Non-pigmented ciliary epithelial cell (primary cell): ENCODE measurements at regions not wholly inside any gene's neighbourhood (a gene's known extent, or its start where the extent isn't known, plus 50 kb on each side); places are given as distances from the start of the nearest gene placed in this dataset.

Experiments used
- DNase-seq: peaks from one replicate; pipeline ENCODE4 v3.0.0-alpha.2; 2010; ENCODE audit warnings: low read depth

DNA sequence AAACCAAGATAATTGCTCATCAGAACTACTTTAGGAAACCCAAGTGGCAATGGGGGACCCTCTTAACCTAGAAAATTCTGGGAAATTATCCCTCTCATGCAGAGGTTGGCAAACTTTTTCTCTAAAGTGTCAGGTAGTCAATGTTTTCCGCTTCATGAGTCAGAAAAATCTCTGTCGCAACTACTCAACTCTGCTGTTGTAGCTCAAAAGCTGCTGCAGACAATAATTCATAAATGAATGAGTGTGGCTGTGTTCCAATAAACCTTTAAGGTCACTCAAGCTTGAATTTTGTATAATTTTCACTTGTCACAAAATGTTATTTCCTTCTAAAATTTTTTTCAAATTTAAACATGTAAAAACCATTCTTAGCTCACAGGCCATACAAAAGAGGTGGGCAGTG is 193.4 kb upstream of the MID1 start:
- DNase-seq: no peak

DNA sequence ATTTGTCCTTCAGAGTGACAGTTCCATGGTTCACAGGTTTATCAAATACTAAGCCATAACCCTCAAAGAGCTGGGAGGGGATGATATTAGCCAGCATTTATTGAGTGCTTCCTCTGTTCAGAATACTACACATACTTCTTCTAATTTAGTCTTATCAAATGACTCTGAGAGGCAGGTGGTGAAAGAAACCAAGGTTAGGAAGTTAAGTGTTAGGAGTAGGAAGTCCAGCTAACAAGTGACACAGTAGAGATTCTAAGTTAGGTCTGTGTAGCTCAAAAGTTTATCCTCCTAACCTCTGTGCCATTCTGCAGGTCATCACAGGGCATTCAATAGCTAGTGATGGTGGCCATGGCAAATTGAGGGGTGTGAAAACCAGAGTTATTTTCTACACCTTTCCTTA is 198.3 kb upstream of the MID1 start:
- no peak for DNase-seq

DNA sequence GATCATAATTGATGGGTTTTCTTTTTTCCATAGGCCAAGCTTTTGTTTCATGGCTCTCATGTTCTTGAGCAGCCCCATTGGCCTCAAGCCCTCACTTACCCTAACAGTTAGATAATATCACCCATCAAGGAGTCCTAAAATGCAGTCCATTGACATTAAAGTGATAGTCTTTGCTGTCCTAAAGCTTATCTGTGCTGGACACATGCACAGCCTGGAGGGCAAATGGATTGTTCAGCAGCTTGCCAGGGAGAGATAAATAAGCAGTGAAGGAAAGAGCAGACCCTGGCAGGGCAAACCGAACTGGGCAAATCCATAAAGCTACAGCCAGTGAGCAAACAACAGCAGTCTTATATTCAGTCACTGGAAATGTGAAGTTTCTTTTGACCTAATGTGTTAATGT is 199.6 kb upstream of the MID1 start:
- no peak for DNase-seq

DNA sequence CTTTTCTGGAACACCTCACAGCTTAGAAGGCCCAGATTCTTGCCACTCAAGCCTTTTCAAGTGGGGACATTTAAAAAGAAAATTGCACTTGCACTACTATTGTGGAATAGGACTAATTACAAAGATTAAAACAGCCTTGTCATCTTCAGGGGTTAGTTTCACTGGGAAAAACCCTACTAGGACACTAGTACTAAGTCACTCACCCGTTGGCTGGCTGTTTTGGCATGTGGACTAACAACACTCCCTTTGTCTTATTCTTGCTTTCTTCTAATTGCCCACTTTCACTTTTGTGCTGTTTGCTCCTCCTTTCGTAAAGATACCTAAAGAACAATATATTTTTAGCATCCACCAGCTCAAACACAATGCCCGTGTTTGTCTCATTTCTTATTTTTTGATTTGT is 200.9 kb upstream of the MID1 start:
- no peak for DNase-seq

DNA sequence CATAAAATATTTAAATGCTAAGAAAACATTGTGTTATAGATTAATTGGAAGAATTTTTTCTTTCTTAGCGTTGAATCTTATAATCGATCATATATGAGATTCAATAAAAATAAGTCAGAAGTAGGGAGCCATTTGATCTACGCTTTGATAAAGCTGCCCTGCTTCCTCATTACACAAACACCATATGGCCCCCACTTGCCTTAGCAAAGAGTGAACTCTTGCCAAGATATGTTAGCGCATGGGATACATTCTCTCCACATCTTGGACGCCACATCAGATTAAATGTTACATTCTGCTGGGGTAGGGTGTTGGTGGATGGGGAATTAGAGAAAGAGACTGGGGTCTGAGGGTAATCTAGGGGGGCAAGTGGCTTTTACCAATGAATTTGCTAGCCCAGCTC is 207.7 kb upstream of the MID1 start:
- DNase-seq: no peak

DNA sequence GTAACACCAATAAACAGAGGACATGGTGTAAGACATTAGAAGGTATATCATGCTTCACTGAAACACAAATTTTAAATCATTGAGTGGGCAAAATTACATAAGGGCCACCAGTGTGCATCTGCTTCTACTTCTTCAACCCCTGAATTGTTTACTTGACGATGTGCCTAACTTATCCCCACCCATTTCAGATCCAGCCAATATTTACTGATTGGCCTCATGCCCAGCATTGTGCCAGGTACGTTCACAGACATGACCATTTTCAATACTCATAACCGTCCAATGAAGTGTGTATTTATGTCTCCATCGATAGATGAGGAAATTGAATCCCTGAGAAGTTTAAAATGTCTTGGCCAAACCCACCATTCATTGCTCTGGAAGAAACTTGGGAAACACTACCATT is 208.3 kb upstream of the MID1 start:
- no peak for DNase-seq

DNA sequence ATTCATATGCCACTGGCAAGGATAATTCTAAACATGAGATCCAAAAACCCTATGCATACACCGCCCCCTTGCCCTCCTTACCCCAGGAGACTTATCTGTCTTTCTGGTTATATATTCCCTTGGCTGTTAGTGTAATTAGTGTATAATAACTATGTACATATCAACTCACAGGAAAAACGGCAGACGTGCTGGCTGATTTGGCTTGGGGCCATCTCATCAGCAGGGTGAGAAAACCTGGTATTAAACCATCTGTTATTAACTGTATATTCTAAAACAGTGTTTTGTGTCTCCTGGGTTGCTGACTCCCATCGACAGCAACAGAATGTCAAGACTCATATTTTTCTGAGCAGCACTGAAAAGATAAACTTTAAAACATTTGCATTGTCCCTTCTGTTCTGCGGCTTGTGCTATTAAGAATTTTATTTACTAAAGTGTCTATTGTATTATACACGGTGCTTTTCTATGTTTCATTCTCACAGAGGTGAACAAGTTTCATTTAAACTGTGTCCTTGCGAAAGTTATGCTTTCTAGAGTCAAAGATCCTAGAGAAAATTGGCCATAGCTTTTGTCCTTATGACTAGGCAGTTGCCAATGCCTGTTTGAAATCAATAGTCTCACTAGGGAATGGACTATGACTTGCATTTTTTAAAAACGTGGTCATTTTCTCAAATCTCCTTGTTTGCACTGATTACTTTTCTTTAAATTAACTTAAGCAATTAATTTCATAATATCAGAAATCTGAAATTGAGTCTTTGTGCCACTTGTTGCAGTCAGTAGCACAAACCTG is 211.5 kb upstream of the MID1 start:
- no peak for DNase-seq

DNA sequence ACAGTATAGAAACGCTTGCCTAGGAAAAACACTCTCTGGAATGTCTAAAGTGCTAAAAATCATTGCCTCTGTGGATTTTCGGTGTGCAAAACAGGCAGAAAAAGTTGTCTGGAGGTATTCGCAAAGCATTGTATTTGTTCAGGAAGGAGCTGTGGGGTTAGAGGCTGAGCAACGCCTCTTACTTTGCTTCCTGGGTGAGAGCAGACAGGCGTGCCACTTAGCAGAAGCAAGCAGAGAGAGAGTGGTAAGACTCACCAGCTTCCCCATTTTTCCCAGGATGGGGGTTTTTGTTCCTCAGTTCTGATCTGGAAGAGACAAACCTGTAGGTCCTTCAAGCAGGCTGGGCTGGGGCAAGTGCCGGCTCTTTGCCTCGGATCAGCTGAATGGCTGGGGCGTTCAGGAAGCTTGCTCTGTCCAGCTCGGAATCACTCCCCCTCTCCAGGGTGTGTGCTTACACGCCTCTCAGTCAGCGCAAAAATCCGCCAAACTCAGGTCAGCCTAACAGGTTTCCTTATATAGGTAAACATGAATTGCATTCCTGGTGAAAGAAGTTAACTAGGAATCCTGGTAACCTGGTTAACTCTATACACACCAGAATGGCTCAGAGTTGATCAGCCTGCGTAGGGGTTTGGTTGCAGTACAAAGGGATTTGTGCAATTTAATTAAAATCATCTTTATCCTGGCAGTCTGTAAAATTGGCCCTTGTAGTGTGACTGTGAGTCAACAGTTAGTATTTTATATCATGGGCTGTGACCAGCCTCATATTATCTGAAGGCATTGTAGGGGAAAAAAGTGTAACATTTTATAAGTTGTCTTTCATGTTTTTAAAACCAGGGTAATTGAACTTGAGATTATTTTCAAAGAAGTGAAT is 213.1 kb upstream of the MID1 start:
- no peak for DNase-seq

DNA sequence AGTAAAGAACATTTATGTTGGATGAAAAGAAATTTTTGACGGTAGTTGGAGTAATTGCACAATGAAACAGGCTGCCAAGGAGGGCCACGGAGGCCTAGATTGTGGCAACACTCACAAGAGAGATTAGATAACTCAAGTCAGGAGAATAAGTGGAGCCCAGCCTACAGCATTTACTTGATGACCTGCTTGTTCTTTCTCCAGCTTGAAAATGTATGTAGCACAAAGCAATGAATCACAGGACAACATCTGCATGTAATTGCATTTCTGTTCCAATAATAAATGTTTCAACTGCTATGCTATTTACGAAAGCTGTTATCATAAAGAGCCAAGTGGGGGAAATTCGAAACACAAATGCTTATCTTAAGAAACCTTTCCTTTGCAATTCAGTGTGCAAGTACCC is 221.2 kb upstream of the MID1 start:
- DNase-seq: no peak

DNA sequence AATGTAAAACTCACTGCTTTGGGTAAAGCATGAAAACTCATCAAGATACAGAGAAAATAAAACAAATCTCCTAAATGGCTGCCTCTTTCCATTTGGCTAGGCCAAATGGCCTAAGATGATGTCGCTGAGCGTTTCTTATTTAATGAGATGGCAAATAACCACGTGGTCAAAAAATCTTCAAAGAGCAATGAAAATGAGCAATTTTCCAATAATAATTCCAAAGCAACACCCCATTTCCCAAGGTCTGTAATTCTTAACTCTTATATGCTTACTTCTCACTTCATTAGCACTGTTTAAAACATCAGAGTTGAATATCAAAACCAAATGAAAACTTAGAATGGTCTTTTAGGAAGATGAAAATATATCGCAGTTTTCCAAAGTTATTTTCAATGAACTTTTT is 222.3 kb upstream of the MID1 start:
- DNase-seq: no peak

DNA sequence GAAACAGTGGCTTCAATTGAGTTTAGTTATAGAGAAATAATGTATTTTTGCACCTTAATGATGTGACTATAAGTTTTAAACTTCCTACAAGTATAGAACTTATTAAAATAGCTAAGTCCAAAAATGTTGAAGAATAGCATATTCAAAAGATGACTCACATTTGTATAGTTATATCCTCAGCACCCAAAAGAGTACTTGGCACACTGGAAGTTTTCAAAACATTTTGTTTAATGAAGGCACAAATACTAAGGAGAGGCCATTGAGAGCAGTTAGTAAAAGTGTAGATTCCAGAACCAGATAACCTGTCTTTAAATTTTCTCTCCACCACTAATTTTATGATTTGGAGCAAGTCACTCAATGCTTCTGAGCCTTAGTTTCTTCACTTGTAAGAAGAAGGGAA is 226.9 kb upstream of the MID1 start:
- DNase-seq: no peak

DNA sequence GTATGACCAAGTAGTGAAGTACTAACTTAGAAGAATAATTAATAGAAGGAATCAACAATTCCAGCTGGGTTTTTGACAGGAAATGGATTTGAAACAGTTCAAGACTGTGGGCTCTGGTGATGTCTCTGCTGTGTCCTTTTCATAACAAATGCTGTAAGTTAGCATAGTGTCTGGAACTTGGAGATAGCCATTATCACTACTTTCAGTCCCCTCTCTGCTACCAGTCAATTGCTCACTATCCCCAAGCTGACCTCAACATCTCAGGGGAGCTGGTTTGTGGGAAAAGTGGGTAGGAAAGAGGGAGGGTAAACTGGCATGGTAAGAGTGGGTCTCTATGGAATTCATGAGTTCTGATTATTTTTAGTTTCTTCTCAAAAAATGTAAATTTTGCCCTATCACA is 231.4 kb upstream of the MID1 start:
- no peak for DNase-seq

DNA sequence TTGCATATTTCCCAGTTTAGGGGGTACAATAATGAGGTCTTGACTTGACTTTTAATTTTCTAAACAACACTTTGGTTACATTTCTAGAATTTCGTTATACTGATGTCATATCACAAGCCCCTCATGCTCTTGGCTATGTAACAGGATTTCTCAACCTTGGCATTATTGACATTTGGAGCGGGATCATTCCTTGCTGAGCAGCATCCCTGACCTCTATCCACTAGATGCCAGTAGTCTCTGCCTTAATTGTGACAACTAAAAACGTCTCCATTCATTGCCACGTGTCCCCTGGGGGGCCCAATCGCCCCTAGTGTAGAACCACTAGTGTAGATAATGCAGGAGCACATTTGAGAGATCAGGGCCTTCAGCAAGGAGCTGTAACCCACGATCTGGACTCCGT is 234.2 kb upstream of the MID1 start:
- no peak for DNase-seq

DNA sequence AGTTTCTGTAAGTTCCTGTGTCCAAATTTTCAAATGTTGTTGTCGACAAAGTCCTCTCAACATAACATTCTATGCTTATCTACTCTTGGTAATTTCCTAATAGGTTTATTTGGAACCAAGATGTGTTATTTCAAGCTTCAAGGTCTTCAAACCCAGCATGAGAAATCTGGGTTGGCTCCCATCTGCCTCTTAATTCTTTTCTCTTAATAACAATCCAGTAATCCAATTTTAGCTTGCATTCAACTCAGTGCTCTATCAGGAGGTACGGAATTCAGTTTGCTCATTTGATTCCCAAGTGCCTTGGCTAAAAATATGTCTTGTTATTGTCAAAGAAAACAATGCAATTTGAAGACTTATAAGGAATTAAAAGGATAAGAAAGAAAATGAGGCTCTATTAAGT is 235.5 kb upstream of the MID1 start:
- no peak for DNase-seq

DNA sequence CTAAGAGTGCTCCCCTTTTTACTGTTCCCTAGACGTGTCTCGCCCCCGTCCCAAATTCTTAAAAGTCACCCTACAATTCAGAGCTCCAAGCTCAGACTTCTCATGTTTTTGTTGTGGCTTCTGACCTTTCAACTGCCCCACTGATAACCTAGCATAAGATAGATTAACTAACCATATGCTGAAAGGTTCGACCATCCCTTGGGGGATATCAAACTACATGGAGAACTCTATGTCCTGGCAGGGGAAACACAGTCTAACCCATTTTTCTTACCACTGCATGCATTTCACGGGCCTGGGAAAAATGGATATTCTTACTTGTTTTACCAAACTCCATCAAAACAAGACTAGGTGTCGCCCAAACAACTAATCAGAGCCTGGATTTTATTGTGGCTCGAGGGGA is 236.4 kb upstream of the MID1 start:
- no peak for DNase-seq

DNA sequence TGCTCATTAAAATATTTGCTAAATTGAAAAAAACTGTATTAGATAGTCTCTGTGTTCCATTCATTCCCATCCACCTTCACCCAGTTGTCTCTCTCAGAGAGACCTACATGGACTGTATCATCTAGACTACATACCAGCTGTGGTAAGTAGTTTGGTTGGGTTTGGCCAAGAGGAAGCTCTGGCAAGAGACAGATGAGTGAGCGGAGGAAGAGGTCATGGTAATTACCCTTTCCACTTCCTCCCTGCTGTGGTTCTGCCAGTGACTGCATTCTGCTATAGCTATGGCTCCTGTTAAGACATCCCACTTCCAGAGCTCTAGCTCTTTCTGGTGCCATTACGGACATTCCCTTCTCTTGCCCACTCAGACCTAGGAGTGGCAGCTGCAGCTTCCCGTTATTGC is 239.0 kb upstream of the MID1 start:
- no peak for DNase-seq

DNA sequence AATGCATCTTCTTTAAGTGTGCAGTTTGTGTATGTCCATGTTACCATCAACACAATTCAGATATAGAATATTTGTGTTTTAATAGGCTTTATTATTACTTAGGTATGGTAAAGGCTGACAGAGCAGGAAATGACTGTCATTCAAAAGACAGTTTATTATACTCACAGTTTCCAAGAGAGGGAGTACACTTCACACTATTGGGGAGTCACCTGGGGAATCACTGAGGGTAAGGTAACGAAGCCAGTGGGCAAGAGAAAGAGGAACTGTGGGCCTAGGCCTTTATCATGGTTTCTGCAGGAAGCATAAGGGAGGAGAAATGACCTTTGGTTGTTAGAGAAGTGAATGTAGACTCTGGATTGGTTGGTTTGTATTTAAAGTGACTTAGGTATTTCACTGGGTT is 235.1 kb upstream of the HCCS start:
- no peak for DNase-seq

DNA sequence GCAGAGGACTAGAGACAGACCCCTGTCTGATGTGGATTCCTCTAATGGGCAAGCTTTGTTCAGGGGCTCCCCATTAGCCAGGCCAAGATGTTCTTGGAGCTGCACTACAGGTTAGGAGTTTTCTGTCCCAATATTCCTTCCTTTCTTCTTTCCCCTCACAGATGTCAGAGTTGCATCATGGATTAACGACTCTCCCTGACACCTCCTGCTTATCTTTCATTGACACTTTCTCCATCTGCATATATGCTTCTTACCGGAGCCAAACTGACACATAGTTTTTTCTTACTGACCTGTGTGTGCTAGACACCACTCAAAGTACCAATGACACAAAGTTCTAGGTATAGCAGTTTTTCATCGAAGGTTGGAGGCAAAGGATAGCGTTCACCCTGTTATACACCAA is 228.6 kb upstream of the HCCS start:
- DNase-seq: no peak

DNA sequence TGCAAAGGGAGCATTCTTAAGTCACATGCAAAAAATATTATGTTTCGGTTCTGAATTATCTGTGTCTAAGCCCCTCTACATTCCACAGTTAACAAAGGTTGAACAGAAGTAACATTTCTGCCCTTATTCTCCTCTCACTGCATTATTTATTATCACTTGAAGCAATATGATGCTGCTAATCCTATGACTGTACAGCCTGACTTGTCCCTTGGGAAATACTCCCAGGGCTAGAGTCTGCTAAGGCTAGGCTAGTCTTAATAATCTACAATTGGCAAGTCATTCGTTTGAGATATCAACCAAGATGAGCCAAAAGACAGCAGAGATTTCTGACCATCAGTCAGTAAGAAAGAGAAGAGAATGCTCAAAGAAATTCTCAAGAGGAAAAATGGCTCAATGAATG is 226.9 kb upstream of the HCCS start:
- DNase-seq: no peak

DNA sequence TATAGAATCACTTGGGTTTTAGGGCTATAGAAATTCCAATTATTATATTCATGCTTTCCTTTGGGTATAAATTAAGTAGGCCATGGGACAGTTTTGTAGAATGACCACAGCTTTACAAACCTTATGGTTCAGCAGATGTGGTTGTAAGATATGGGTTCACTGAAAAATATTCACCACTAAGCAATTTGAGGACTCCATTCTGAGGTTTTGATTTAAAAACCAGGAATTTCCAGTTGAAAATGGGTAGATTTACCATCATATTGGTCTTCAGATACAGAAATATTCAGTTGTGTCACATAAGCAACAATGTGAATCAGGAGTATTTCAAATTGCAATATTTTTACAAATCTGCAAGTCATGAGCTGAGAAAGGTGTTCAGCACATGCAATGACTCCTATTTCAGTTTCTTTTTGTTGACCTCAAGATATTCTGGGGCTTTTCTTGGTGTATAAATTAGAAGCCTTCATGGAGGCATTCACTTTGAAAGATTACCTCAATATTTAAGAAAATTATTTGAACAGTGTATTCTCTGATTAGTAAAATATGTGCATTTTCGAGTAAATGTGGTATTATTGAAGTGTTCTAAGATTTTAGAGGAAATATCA is 218.4 kb upstream of the HCCS start:
- no peak for DNase-seq

DNA sequence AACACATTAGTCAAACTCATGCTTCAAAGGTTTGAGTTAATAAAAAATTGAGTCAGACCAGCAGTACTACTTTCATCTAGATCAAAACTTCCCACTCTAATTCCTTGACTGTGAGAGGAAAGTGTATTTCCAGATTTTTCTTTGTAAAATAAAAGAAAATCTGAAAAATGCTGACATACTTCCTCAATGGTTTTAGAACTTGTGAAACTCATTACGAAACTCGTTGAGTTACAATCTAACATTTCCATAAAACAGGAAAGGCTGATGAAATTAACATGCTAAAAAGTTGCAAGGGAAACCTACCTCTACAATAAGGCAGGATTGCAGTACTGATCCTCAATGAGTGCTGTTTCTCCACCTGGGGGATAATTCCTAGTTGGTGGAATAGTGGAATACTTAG is 217.8 kb upstream of the HCCS start:
- no peak for DNase-seq

DNA sequence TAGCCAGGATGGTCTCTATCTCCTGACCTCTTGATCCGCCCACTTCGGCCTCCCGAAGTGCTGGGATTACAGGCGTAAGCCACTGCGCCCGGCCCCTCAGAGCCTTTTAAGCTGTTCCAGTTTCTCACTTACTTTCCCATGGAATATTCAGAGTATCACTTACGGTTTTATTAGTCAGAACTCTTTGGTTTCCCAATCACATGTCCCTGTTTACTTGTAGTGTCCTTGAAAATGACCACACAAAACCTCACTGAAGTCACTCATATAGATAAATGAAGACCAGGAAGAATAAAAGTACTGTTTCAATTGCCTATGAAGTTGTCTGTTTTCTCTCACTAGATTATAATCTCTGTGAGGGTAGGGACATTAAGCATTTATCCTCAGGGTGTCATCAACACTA is 217.2 kb upstream of the HCCS start:
- DNase-seq: no peak

DNA sequence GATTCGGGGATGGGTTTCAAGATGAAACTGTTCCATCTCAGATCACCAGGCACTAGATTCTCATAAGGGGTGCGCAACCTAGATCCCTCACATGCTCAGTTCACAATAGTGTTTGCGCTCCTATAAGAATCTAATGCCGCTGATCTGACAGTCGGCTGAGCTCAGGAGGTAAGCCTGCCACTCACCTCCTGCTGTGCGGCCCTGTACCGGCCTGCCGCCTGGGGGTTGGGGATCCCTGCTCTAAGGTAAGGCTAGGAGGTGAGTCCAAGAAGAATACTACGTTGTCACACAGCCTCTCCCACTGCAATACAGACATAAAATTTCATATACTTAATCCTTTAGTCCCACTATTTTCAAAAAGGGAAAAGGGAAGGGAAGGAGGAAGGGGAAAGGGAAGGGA is 213.4 kb upstream of the HCCS start:
- DNase-seq: no peak
